HL-60 (cell line): ENCODE measurements at regions not wholly inside any gene's neighbourhood (a gene's known extent, or its start where the extent isn't known, plus 50 kb on each side); places are given as distances from the start of the nearest gene placed in this dataset.

Experiments used
- DNase-seq, 2 experiments: peaks; one replicate each; pipeline ENCODE4 v3.0.0-alpha.2; 2010 to 2020; ENCODE audit warnings: low read depth in 1 of 2, low spot score in 1 of 2
- H3K27ac ChIP-seq: fragments of 250-450 bp; sonication (Bioruptor Pico); replicated peaks from 2 replicates; pipeline ENCODE4 v1.5.1; 2020; ENCODE audit warnings: mild to moderate bottlenecking, moderate library complexity
- H3K27me3 ChIP-seq: fragments of 250-450 bp; sonication (Bioruptor Pico); 2 replicates; pipeline ENCODE4 v1.5.1; 2021; ENCODE audit warnings: mild to moderate bottlenecking, moderate library complexity; ENCODE audit not compliant: insufficient read depth, poor library complexity, severe bottlenecking
- H3K4me3 ChIP-seq: replicated peaks from 2 replicates; pipeline ENCODE4 v1.5.1; 2011; ENCODE audit warnings: mild to moderate bottlenecking, control low read depth, low read length; ENCODE audit not compliant: insufficient read depth
- CTCF ChIP-seq: IDR thresholded peaks from one replicate; pipeline ENCODE4 v1.5.1; 2011; ENCODE audit warnings: low read length, control low read depth, inconsistent platforms; ENCODE audit not compliant: insufficient read depth
- GABPA ChIP-seq: IDR thresholded peaks from 2 replicates; pipeline ENCODE4 v1.6.1; 2012; ENCODE audit warnings: low read depth
- POLR2AphosphoS5 ChIP-seq: IDR thresholded peaks from 2 replicates; pipeline ENCODE4 v1.6.1; 2012; ENCODE audit warnings: low read depth
- REST ChIP-seq: IDR thresholded peaks from 2 replicates; pipeline ENCODE4 v1.6.1; 2012; ENCODE audit warnings: low read depth; ENCODE audit not compliant: insufficient replicate concordance
- SPI1 ChIP-seq: IDR thresholded peaks from 2 replicates; pipeline ENCODE4 v1.6.1; 2012; ENCODE audit warnings: low read depth, mild to moderate bottlenecking, borderline replicate concordance

GRCh38 chr12:46944771-46945170 lies 119.0 kb upstream of the SLC38A4 start:
- TF ChIP-seq SPI1 (no peak), CTCF (no peak), GABPA (no peak), REST (no peak), POLR2AphosphoS5 (no peak)
- DNase-seq = no peak

GRCh38 chr12:46945591-46945990 lies 119.8 kb upstream of the SLC38A4 start:
- H3K27ac ChIP-seq = no peak overlapping the region
- TF ChIP-seq GABPA = no peak
- no peak for TF ChIP-seq POLR2AphosphoS5
- no peak for TF ChIP-seq CTCF
- TF ChIP-seq REST = no peak
- no peak for TF ChIP-seq SPI1
- DNase-seq = no peak
- H3K27me3 ChIP-seq = no peaks in the 10 kb centered on the region
- no peak overlapping the region for H3K4me3 ChIP-seq

More at GRCh38 chr12:46944771-46945170, 119.0 kb upstream of the SLC38A4 start:
- no peak overlapping the region for H3K4me3 ChIP-seq
- H3K27ac ChIP-seq = no peak overlapping the region
- H3K27me3 ChIP-seq = no peaks in the 10 kb centered on the region

GRCh38 chr12:46946137-46946536 lies 120.3 kb upstream of the SLC38A4 start:
- DNase-seq = no peak

More at GRCh38 chr12:46946137-46946536, 120.3 kb upstream of the SLC38A4 start:
- Histone ChIP-seq H3K4me3 (no peak overlapping the region), H3K27ac (no peak overlapping the region), H3K27me3 (no peaks in the 10 kb centered on the region)
- TF ChIP-seq SPI1 (no peak), GABPA (no peak), CTCF (no peak), REST (no peak), POLR2AphosphoS5 (no peak)
